GM21786 (cell line): ENCODE measurements at regions not wholly inside any gene's neighbourhood (a gene's known extent, or its start where the extent isn't known, plus 50 kb on each side); places are given as distances from the start of the nearest gene placed in this dataset.

Experiments used
- ATAC-seq: cut with Tn5 transposase; IDR thresholded peaks from one replicate; pipeline ENCODE4 v1.9.1; 2021; ENCODE audit not compliant: unreplicated experiment

GRCh38 chr4:18369561-18369960, 348.0 kb upstream of the LCORL start:
- ATAC-seq, result no peak

- ATAC-seq, result peak; percentile 92
These were observed 345.3 kb upstream of the LCORL start for GRCh38 chr4:18366892-18367291.

GRCh38 chr4:18366136-18366535, 344.6 kb upstream of the LCORL start:
- ATAC-seq, result no peak

DNA sequence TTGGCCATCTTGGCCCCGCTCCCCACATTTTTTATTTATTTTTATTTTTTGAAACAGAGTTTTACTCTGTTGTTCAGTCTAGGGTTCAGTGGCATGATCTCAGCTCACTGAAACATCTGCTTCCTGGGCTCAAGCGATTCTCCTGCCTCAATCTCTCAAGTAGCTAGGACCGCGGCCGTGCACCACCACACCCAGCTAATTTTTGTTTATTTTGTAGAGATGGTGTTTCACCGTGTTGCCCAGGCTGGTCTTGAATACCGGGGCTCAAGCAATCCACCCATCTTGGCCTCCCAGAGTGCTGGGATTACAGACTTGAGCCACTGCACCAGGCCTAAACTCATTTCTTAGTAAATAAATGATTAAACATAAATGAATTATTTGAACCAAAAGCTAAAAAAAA, 322.0 kb upstream of the LCORL start:
- no peak for ATAC-seq

GRCh38 chr4:18342847-18343246, 321.3 kb upstream of the LCORL start:
- ATAC-seq, result no peak

DNA sequence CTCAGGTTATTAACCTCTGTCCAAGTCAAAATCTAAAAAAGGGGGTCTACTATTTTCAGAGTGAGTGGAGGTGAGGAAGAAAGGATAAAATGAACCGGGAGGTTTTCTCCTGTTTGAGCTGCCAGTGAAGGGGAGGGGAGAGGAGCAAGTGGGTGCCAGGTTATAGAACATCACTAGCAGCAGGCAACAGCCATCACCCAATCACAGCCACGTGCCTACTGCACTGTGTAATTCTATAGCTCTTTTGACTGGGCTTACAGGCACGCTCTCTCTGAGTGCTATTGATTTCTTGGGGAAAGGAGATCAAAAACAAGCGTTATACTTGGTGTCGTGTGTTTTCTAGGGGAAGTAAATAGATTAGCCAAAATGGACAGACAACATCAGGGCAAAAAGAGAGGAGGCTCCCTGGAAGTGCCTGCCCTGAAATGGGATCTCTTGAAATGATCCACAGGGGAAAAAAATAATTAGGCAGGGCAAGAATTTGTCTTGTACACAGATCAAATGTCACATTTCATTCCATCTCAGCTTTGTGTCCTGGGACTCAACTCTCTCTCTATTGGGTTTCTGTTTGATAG, 300.5 kb upstream of the LCORL start:
- no peak for ATAC-seq

DNA sequence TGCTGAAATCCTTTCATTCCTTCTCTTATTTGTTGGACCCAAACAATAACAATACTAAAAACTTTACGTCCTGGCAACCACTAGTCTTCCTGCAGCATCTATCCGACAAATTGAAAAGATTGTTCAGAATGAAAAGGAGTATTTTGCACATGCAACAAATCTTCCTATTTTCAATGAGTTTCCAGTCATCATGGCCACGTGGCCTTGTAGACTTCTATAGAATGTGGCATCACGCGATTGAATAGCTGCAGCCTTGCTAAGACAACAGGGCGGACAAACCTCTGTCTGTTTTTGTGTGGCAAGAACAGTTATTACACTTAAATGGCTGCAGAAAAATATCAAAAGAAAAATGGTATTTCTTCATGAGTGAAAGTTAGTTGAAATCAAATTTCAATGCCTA, 297.9 kb upstream of the LCORL start:
- ATAC-seq, result no peak

GRCh38 chr4:18318682-18319388, 297.3 kb upstream of the LCORL start:
- ATAC-seq, result no peak

- ATAC-seq, result no peak
These were observed 293.2 kb upstream of the LCORL start for GRCh38 chr4:18314731-18315130.

- peak; percentile 53 for ATAC-seq
These were observed 276.1 kb upstream of the LCORL start for GRCh38 chr4:18297684-18298083.

DNA sequence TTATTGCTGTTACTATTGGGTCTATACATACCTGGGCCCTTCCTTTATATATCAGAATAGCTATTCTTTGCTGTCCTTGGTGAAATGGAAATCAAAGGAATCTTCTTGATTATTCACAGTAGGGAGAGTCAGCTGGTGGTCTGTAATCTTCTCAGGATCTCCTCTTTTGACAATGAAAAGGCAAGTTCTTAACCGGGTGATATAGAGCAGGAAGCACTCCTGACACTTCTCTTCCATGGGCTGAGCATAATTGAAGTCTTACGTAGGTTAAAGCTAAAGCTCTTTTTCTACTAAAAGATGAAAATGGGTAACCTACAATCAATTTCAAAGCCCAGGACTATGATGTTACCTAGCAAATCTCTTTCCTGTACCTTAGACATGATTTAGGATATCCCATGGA, 274.9 kb upstream of the LCORL start:
- ATAC-seq, result no peak

- ATAC-seq, result no peak
These were observed 273.3 kb upstream of the LCORL start for GRCh38 chr4:18294846-18295245.

- no peak for ATAC-seq
These were observed 272.5 kb upstream of the LCORL start for GRCh38 chr4:18294021-18294420.

DNA sequence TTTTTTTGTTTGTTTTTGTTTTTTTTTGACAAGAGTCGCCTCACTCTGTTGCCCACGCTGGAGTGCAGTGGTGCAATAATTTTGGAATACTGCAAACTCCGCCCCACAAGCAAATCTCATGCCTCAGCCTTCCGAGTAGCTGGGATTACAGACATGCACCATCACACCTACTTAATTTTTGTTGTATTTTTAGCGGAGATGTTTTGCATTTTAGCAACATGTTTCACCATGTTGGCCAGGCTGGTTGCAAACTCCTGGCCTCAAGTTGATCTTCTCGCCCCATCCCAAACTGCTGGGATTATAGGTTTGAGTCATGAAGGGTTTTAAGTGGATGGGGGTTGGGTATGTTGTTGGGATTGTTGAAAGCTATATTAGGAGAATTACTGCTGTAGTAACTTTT, 270.9 kb upstream of the LCORL start:
- ATAC-seq, result no peak

GRCh38 chr4:18291981-18292380, 270.4 kb upstream of the LCORL start:
- no peak for ATAC-seq

- no peak for ATAC-seq
These were observed 269.7 kb upstream of the LCORL start for GRCh38 chr4:18291256-18291655.

GRCh38 chr4:18285357-18285756, 263.8 kb upstream of the LCORL start:
- no peak for ATAC-seq

DNA sequence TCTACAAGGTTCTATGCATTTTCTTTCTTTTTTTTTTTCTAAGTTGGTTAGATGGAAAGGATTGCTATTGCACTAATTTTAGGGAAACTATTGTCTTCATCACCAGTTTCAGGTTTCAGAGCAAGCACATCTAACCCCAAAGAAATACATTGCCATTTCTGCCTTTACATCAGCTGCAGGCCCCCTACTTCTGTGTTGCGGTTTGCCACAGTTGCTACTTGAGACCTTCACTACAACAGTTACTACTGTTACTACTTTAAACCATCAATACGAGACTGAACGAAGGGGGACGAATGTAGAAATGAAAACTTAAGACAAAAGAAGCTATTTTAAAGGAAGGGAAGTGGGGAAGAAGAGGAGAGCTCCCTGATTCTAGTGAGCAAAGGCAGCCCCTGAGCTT, 256.7 kb upstream of the LCORL start:
- ATAC-seq, result no peak

- ATAC-seq, result no peak
These were observed 241.3 kb upstream of the LCORL start for GRCh38 chr4:18262832-18263231.

- no peak for ATAC-seq
These were observed 230.5 kb upstream of the LCORL start for GRCh38 chr4:18252052-18252451.

DNA sequence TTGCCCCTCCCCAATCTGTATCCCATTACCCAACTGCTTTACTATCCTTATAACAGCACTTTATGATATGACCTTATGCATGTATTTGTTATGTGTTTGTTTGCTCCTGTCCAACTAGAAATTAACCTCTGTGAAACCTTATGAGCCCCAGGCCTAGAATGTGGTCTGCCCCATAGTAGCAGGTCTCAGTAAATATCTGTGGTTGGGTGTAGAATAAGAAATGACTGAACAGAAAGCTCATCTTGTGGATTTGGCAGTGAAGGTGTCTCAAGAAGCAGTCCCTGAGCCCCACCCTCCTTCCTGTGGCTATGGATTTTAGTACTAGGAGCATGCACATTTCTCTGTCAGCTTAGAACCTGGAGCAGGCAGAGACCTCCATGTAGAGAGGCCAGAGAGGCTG, 229.0 kb upstream of the LCORL start:
- peak; percentile 46 for ATAC-seq

- no peak for ATAC-seq
These were observed 227.1 kb upstream of the LCORL start for GRCh38 chr4:18248611-18249010.

- ATAC-seq, result no peak
These were observed 225.6 kb upstream of the LCORL start for GRCh38 chr4:18247189-18247588.
